Hematopoietic multipotent progenitor cell (in vitro differentiated cells): ENCODE measurements at regions not wholly inside any gene's neighbourhood (a gene's known extent, or its start where the extent isn't known, plus 50 kb on each side); places are given as distances from the start of the nearest gene placed in this dataset.

Source experiments
- DNase-seq, 3 donors: peaks; one replicate each; pipeline ENCODE4 v3.0.0-alpha.2; 2011 to 2015; ENCODE audit warnings: low read depth in 2 of 3, low spot score in 2 of 3

DNA sequence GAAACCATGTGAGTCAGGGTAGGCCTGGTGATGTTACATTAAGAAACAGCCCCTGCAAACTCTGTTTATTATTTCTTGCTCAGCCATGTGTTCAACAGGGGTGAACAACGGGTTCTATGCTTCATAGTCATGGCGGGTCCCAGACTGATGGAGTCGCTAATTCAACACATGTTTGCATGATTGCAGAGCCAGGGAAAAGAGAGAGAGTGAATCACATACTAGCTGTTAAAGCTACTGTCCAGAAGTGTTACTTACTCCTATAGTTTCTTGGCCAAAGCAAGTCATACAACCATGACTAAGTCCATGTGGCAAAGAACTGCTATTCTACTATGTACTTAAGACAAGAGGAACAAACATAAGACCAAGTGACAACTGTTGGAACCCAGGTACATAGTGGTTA, 241.2 kb upstream of the SKOR2 start:
- no peak for DNase-seq

GRCh38 chr18:47490882-47491281, 239.4 kb upstream of the SKOR2 start:
- no peak for DNase-seq

GRCh38 chr18:47485221-47485797, 233.8 kb upstream of the SKOR2 start:
- no peak for DNase-seq

DNA sequence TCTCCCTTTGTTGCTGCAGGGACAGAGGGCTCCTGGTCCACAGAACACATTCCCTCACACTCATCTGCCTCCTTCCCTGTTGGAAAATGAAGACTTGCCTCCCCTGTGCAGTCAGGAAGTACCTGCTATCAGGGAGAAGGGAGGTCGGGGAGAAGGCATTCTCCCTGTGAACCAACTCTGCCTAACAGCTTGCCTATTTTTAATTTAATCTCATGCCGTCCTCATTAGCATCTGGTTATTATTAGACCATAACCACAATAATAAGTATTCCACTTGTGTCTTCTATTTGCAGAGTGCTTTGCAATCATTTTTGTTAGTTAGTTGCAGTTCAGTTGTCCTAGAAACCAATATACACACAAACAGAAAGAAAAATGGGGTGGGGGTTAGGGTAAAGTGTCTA, 232.6 kb upstream of the SKOR2 start:
- no peak for DNase-seq

GRCh38 chr18:47480166-47480565, 228.7 kb upstream of the SKOR2 start:
- DNase-seq = no peak

DNA sequence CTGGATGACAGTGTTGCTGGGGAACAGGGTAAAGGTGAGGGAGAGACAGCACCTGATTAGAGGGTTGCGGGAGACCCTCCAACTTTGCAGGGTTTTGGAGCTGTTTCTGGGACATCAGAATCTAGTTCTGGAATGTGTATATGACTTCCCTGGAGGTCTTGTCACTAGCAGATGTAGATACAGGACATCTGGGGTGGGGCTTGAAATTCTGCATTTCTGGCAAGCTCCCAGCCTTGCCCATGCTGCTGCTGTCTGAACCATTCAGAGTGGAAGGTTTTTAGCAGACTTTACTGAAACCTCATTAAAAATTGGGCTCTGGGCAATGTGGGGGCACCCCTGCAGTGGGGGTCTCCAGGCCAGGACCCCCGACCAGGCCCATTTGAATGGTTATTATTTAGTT, 220.3 kb upstream of the SKOR2 start:
- DNase-seq = no peak

DNA sequence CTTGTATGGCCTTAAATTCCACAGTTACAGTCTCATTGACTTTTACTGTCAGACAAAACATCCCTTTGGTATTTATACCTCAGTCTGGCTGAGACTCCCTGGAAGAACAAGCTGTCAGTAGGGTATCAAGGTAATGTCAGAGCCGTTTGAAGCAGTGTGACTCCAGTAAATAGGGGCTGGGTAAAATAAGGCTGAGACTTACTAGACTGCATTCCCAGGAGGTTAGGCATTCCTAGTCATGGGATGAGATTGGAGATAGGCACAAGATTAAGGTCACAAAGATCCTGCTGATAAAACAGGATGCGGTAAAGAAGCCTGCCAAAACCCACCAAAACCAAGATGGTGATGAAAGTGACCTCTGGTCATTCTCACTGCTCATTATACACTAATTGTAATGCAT, 219.5 kb upstream of the SKOR2 start:
- DNase-seq = no peak

- no peak for DNase-seq
Observed at GRCh38 chr18:47469576-47469975, 218.1 kb upstream of the SKOR2 start.

DNA sequence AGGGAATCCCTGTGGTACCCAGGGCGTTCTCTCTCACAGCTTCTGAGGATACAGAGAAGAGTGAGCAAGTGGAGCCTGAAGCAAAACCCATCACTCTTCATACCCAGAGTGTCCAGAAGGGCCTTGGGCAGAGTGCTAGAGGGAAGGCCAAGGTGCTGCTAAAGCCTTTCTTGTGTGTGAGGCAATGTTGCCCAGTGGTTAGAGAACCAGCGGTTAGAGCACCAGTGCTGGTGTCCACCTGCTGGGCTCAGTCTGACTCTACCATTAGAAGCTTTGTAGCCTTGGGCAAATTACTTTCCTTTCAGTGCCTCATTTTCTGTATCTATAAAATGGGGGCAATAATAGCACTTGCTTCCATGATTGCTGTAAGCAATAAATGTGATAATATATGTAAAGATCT, 210.5 kb upstream of the SKOR2 start:
- no peak for DNase-seq

GRCh38 chr18:47461406-47461948, 210.0 kb upstream of the SKOR2 start:
- DNase-seq = no peak

DNA sequence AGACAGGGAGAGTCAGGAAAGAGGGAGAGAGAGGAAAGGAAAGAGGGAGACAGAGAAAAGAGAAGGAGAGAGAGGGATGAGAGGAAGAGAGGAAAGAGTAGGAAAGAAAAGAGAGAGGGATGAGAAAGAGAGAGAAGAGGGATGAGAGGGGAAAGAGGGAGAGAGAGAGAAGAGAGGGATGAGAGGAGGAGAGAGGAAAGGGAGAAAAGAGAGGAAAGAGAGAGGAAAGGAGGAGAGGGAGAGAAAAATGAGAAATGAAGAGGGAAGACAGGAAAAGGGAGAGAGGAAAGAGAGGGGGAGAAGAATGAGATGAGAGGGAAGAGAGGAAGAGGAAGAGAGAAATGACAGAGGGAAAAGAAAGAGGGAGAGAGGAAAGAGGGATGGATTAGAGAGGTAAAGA, 207.0 kb upstream of the SKOR2 start:
- no peak for DNase-seq

DNA sequence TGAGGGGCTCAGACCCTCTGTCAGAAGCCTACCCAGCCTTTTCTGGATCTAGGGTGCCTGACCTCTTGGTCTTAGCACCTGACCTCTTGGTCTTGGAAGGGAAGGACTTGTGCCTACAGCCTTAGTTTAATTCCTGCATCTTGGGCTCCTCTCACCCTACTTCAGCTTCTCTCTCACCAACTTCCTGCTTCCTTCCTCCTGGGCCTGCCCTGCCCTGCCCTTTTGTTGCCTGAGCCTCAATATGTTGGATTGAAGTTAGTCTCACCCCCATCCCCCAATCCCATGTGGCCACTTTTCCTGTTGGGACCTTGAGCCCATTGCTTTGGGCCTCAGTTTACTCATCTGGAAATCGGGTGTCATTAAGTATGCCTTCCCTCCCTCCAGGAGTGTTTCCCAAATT, 206.2 kb upstream of the SKOR2 start:
- no peak for DNase-seq

- no peak for DNase-seq
Observed at GRCh38 chr18:47453038-47453437, 201.6 kb upstream of the SKOR2 start.

GRCh38 chr18:47448956-47449355, 197.5 kb upstream of the SKOR2 start:
- no peak for DNase-seq

DNA sequence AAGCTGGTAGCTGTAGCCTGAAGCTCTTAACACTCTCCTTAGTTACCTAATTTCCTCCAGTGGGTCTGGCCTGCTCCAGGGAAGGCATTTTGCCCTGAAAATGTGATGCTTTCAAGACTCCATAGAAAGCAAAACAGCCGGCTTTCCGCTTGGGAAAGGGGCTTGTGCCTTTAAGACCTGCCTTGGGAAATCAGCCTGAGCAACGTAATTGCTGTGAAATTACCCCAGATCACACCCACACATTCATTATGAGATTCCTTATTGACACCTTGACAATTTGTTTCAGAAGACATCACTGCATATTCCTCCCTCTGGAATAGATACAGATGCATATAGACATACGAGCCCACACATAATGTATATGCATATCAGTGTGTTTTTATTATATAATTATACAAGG, 190.5 kb upstream of the SKOR2 start:
- DNase-seq = no peak

- DNase-seq = no peak
Observed at GRCh38 chr18:47438001-47438400, 186.5 kb upstream of the SKOR2 start.

DNA sequence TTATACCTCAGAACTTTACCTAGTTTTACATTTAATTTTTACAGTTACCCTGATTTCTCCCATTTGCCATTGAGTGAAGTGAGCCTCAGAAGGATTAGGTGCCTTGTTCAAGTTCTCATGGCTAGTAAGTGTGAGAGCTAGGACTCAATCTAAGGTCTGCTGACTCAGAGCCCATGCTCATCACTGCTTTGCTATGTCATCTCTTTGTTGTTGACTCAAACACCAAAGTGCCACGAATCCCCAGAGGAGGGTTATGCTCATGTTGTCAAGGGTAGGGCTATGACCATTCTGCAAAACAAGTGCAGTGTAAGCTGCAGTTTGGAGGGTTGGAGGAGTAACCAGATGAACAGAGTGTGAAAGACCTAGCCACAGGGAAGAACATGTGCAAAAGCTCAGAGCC, 185.4 kb upstream of the SKOR2 start:
- DNase-seq = no peak

GRCh38 chr18:47434214-47434746, 182.8 kb upstream of the SKOR2 start:
- DNase-seq = no peak

GRCh38 chr18:47427923-47428637, 176.6 kb upstream of the SKOR2 start:
- no peak for DNase-seq

DNA sequence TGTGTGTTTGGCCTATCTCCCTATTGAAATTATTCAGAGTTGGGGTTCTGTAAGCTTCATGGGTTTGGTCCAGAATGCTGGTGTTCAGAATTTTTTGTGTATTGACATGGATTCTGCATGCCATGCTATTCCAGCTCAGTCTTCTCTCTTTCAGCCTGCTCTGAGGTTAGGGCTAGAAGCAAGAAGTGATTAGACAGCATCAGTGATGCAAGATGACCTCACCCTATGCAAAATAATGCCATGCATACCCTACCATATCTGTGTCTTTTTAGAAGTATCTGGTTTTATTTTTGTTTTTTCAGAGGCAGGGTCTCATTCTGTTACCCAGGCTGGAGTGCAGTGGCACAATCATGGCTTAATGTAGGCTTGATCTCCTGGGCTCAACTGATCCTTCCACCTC, 175.6 kb upstream of the SKOR2 start:
- no peak for DNase-seq

GRCh38 chr18:47425365-47425764, 173.9 kb upstream of the SKOR2 start:
- DNase-seq = no peak

GRCh38 chr18:47422524-47422923, 171.1 kb upstream of the SKOR2 start:
- no peak for DNase-seq
